Smooth muscle cell (in vitro differentiated cells): ENCODE measurements at regions not wholly inside any gene's neighbourhood (a gene's known extent, or its start where the extent isn't known, plus 50 kb on each side); places are given as distances from the start of the nearest gene placed in this dataset.

Experiments used
- DNase-seq: peaks from one replicate; lab custom pipeline; 2025; ENCODE audit not compliant: unreplicated experiment; lab: John Stamatoyannopoulos, UW
- H2AFZ ChIP-seq: fragments of 200-600 bp; sonication (generic); 2 replicates; pipeline ENCODE4 v1.6.0; 2016; ENCODE audit warnings: antibody characterized with exemption, low read depth, mild to moderate bottlenecking
- H3F3A ChIP-seq: fragments of 200-600 bp; sonication (generic); 2 replicates; pipeline ENCODE4 v1.6.0; 2017; ENCODE audit warnings: antibody characterized with exemption, low read depth
- H3K27ac ChIP-seq: fragments of 200-600 bp; sonication (generic); 2 replicates; pipeline ENCODE4 v1.5.1; 2016; ENCODE audit warnings: low read depth, mild to moderate bottlenecking
- H3K27me3 ChIP-seq: fragments of 200-600 bp; sonication (generic); 2 replicates; pipeline ENCODE4 v1.6.1; 2016; ENCODE audit warnings: low read depth, mild to moderate bottlenecking
- H3K36me3 ChIP-seq: fragments of 200-600 bp; sonication (generic); 2 replicates; pipeline ENCODE4 v1.5.1; 2016; ENCODE audit warnings: low read depth
- H3K4me1 ChIP-seq: fragments of 200-600 bp; sonication (generic); 2 replicates; pipeline ENCODE4 v1.5.1; 2016; ENCODE audit warnings: low read depth
- H3K4me2 ChIP-seq: fragments of 200-600 bp; sonication (generic); 2 replicates; pipeline ENCODE4 v1.6.0; 2016; ENCODE audit warnings: mild to moderate bottlenecking
- H3K4me3 ChIP-seq: fragments of 200-600 bp; sonication (generic); 2 replicates; pipeline ENCODE4 v1.5.1; 2016; ENCODE audit warnings: mild to moderate bottlenecking
- H3K79me2 ChIP-seq: fragments of 200-600 bp; sonication (generic); 2 replicates; pipeline ENCODE4 v1.6.0; 2016; ENCODE audit warnings: low read depth, mild to moderate bottlenecking
- H3K9ac ChIP-seq: fragments of 200-600 bp; sonication (generic); 2 replicates; pipeline ENCODE4 v1.6.0; 2016; ENCODE audit warnings: low read depth
- H3K9me3 ChIP-seq: fragments of 200-600 bp; sonication (generic); replicated peaks from 2 replicates; pipeline ENCODE4 v1.5.1; 2016; ENCODE audit warnings: low read depth
- H4K20me1 ChIP-seq: fragments of 200-600 bp; sonication (generic); 2 replicates; pipeline ENCODE4 v1.6.0; 2016; ENCODE audit warnings: low read depth
- WGBS: methylation state at CpG from one replicate; pipeline ENCODE4 v1.1.7; 2016; ENCODE audit warnings: low lambda C conversion rate; 5-methylcytosine and 5-hydroxymethylcytosine counted together
- TF ChIP-seq, protein P1 (sequence below): fragments of 200-600 bp; sonication (generic); IDR thresholded peaks from 2 replicates; pipeline ENCODE4 v1.5.1; 2017; ENCODE audit warnings: borderline replicate concordance, mild to moderate bottlenecking, antibody characterized with exemption; ENCODE audit not compliant: insufficient read depth, poor library complexity, severe bottlenecking

DNA sequence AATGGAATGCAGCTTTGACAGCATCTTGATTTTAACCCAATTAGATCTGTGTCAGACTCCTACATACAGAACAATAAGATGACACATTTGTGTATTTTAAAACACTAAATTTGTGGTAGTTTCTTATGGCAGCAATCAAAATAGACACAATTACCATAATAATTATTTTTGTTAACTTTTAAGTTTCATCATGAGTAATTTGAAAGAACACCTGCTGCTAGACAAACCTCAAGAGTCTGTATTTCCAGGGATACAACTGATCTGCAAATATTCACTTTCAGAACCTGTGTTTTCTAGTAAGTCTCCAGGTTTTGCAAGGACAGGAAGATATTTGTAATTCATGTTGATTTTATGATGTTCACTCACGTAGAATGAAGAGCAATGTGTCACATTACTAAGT, 736.8 kb downstream of the DIPK2A start:
- 96% methylated on average over 1 of the region's 1 CpG for WGBS

DNA sequence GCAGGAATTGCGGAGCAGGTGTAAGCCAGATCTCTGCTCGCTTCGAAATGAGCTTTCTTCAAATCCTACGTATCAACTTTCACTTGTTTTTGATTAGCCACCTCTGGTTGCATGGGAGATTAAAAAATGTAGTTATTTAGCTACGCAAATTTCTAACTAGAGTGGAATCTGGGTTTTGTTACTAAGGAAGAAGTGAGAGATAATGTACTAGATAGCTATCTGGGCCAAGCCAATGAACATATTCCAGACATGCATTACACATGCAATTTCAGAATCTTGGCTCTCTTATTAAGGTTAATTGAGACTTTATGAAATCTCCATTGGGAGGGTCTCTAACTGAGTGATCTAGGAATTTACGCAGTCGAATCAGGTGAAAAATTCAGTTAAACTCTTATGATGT, 765.7 kb downstream of the DIPK2A start:
- H4K20me1 ChIP-seq, result no peaks in the 10 kb centered on the region
- no peaks in the 10 kb centered on the region for H3F3A ChIP-seq
- no peak for DNase-seq
- H3K79me2 ChIP-seq, result no peaks in the 10 kb centered on the region
- no peak overlapping the region for H3K4me2 ChIP-seq
- no peak overlapping the region for H2AFZ ChIP-seq
- no peaks in the 10 kb centered on the region for H3K4me1 ChIP-seq
- no peaks in the 10 kb centered on the region for H3K36me3 ChIP-seq
- 94% methylated on average over 7 of the region's 7 CpGs for WGBS
- H3K9ac ChIP-seq, result no peak overlapping the region
- no peak overlapping the region for H3K4me3 ChIP-seq
- no peak overlapping the region for H3K27ac ChIP-seq
- no peaks in the 10 kb centered on the region for H3K9me3 ChIP-seq
- TF ChIP-seq, protein P1, sequence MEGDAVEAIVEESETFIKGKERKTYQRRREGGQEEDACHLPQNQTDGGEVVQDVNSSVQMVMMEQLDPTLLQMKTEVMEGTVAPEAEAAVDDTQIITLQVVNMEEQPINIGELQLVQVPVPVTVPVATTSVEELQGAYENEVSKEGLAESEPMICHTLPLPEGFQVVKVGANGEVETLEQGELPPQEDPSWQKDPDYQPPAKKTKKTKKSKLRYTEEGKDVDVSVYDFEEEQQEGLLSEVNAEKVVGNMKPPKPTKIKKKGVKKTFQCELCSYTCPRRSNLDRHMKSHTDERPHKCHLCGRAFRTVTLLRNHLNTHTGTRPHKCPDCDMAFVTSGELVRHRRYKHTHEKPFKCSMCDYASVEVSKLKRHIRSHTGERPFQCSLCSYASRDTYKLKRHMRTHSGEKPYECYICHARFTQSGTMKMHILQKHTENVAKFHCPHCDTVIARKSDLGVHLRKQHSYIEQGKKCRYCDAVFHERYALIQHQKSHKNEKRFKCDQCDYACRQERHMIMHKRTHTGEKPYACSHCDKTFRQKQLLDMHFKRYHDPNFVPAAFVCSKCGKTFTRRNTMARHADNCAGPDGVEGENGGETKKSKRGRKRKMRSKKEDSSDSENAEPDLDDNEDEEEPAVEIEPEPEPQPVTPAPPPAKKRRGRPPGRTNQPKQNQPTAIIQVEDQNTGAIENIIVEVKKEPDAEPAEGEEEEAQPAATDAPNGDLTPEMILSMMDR, result no peak
- no peaks in the 10 kb centered on the region for H3K27me3 ChIP-seq

More for the DNA sequence above, 736.8 kb downstream of the DIPK2A start:
- Histone ChIP-seq H3K9me3 (no peaks in the 10 kb centered on the region), H3F3A (no peaks in the 10 kb centered on the region), H3K4me1 (no peaks in the 10 kb centered on the region), H3K4me3 (no peak overlapping the region), H2AFZ (no peak overlapping the region), H4K20me1 (no peaks in the 10 kb centered on the region), H3K36me3 (no peaks in the 10 kb centered on the region), H3K27me3 (no peaks in the 10 kb centered on the region), H3K4me2 (no peak overlapping the region), H3K27ac (no peak overlapping the region), H3K79me2 (no peaks in the 10 kb centered on the region), H3K9ac (no peak overlapping the region)
- no peak for DNase-seq
- TF ChIP-seq, protein P1, result no peak

DNA sequence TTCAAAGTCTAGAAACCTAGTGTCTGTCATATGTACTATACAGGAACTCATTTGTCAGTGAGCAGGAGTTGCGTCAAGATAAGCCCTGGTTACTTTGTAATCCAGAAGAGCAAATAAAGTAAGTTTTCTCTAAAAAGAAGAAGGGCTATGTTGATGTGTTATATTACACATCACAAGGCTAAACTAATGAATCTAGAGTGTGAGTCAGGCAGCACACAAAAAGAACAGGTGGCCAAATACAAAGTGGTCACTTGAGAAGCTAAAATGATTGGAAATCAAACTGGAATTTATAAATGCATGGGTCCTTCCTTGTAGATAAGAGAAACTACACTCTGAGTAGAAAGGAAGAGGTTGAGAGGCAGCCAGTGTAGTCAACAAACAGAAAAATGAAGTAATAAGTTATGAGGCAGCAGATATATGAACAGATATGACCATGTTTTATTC, 771.6 kb downstream of the DIPK2A start:
- no peak overlapping the region for H3K27ac ChIP-seq
- 63% methylated on average over 1 of the region's 1 CpG for WGBS
- H3K9me3 ChIP-seq, result no peaks in the 10 kb centered on the region
- no peak for DNase-seq
- no peaks in the 10 kb centered on the region for H3K36me3 ChIP-seq
- no peak overlapping the region for H3K9ac ChIP-seq
- H2AFZ ChIP-seq, result no peak overlapping the region
- TF ChIP-seq, protein P1, result no peak
- H3K27me3 ChIP-seq, result no peaks in the 10 kb centered on the region
- no peaks in the 10 kb centered on the region for H3K79me2 ChIP-seq
- peaks cover 5% of the 10 kb centered on the region for H3F3A ChIP-seq
- no peaks in the 10 kb centered on the region for H4K20me1 ChIP-seq
- no peak overlapping the region for H3K4me3 ChIP-seq
- H3K4me1 ChIP-seq, result peaks cover 6% of the 10 kb centered on the region
- H3K4me2 ChIP-seq, result no peak overlapping the region

DNA sequence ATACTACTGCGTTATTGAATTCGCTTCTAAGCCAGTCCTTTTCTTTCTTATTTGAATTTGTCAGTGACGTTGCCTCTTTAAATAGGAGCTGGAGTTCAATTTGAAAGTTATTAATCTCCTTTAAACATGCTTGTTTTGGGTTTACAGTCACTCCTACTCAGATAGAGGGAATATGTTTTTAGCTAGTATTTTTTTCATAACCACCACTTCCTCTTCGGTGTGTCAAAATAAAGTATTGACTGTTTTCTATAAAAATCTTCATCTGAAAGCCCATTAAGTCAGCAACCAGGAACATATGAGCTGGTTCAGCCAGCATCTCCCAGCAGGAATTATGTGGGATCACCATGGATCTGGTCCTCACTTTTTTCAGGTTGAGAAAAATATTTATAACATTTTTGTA, 772.9 kb downstream of the DIPK2A start:
- H3K27me3 ChIP-seq, result no peaks in the 10 kb centered on the region
- H3K27ac ChIP-seq, result peak overlapping the region; percentile 58
- H4K20me1 ChIP-seq, result no peaks in the 10 kb centered on the region
- H3K36me3 ChIP-seq, result no peaks in the 10 kb centered on the region
- no peaks in the 10 kb centered on the region for H3K9me3 ChIP-seq
- H2AFZ ChIP-seq, result peak overlapping the region; percentile 43
- TF ChIP-seq, protein P1, result no peak
- H3F3A ChIP-seq, result peaks cover 5% of the 10 kb centered on the region
- DNase-seq, result no peak
- H3K9ac ChIP-seq, result no peak overlapping the region
- H3K4me3 ChIP-seq, result no peak overlapping the region
- no peaks in the 10 kb centered on the region for H3K79me2 ChIP-seq
- no peak overlapping the region for H3K4me2 ChIP-seq
- WGBS, result 92% methylated on average over 4 of the region's 4 CpGs
- peaks cover 6% of the 10 kb centered on the region for H3K4me1 ChIP-seq
